HCT116 (cell line): ENCODE measurements at regions not wholly inside any gene's neighbourhood (a gene's known extent, or its start where the extent isn't known, plus 50 kb on each side); places are given as distances from the start of the nearest gene placed in this dataset.

Source experiments
- ATAC-seq: fragments of 200-7000 bp; cut with Tn5 transposase; 2 replicates; pipeline ENCODE4 v1.9.1; 2020; ENCODE audit warnings: mild to moderate bottlenecking, moderate library complexity
- BruUV-seq: library from RNA; stranded (reverse); fragments of 400-500 nt; replicated peaks from 2 replicates; lab custom pipeline; 2021; lab: Mats Ljungman, UMichigan
- CTCF ChIA-PET: fragments of 300-600 bp; sonication (Branson Sonifier 250); formaldehyde crosslinking; loops from one replicate; lab custom pipeline; 2021; ENCODE audit warnings: antibody characterized with exemption; lab: Charles Lee
- POLR2A ChIA-PET: fragments of 300-600, 350-600 bp; sonication (Branson Sonifier 250); formaldehyde crosslinking; loops from one replicate; lab custom pipeline; 2021; ENCODE audit warnings: antibody characterized with exemption; lab: Charles Lee
- RAD21 ChIA-PET, 2 experiments: fragments of 300-600 bp; sonication (Branson Sonifier 250); formaldehyde crosslinking; loops; one replicate each; lab custom pipeline; 2023; ENCODE audit warnings: low total read pairs in 2 of 2; ENCODE audit not compliant: uncharacterized antibody in 2 of 2, unreplicated experiment in 2 of 2, low non-redundant PET in 1 of 2; lab: Charles Lee
- DNase-seq: peaks from one replicate; pipeline ENCODE4 v3.0.0-alpha.2; 2010; ENCODE audit warnings: low read depth, low spot score
- H2AFZ ChIP-seq: fragments of 200-600 bp; shearing (Covaris generic), sonication (generic); 2 replicates; pipeline ENCODE4 v1.6.1; 2017; ENCODE audit warnings: low read depth, mixed run types, mixed read lengths, antibody characterized with exemption, low read length; ENCODE audit not compliant: poor library complexity, severe bottlenecking
- H3K27ac ChIP-seq: 2 replicates; pipeline ENCODE4 v1.5.1; 2012; ENCODE audit warnings: low read depth, low read length
- H3K27me3 ChIP-seq: fragments of 200-600 bp; sonication (generic); 2 replicates; pipeline ENCODE4 v1.6.1; 2016; ENCODE audit warnings: mixed run types, low read length, mixed read lengths; ENCODE audit not compliant: insufficient read depth
- H3K36me3 ChIP-seq, 2 experiments: fragments of 200-500 bp in 1 of 2; fragments of 200-600 bp in 1 of 2; sonication (Bioruptor generic) in 1 of 2; sonication (generic) in 1 of 2; 2 replicates each; pipeline versions ENCODE4 v1.5.1 to v1.6.1; 2014 to 2016; ENCODE audit warnings: low read length in 2 of 2, inconsistent platforms in 1 of 2, mixed read lengths in 1 of 2, mixed run types in 1 of 2; ENCODE audit not compliant: insufficient read depth in 2 of 2, control insufficient read depth in 1 of 2
- H3K4me1 ChIP-seq, 2 experiments: fragments of 200-600 bp in 1 of 2; sonication (generic) in 1 of 2; 2 replicates each; pipeline versions ENCODE4 v1.5.1 to v1.6.1; 2012 to 2017; ENCODE audit warnings: low read length in 2 of 2, inconsistent platforms in 1 of 2, mild to moderate bottlenecking in 1 of 2, mixed read lengths in 1 of 2, mixed run types in 1 of 2, moderate library complexity in 1 of 2; ENCODE audit not compliant: insufficient read depth in 2 of 2, control insufficient read depth in 1 of 2
- H3K4me2 ChIP-seq: fragments of 200-600 bp; sonication (generic); 2 replicates; pipeline ENCODE4 v1.6.1; 2017; ENCODE audit warnings: mixed run types, low read length, mixed read lengths
- H3K4me3 ChIP-seq, 2 experiments: fragments of 200-600 bp in 1 of 2; sonication (generic) in 1 of 2; replicated peaks in 1 of 2; 2 replicates each; pipeline ENCODE4 v1.5.1; 2011 to 2016; ENCODE audit warnings: low read length in 2 of 2, control low read depth in 1 of 2, low read depth in 1 of 2, mild to moderate bottlenecking in 1 of 2, mixed read lengths in 1 of 2, mixed run types in 1 of 2
- H3K79me2 ChIP-seq: fragments of 200-600 bp; sonication (generic); 2 replicates; pipeline ENCODE4 v1.6.1; 2017; ENCODE audit warnings: mild to moderate bottlenecking, mixed run types, low read length, moderate library complexity, mixed read lengths; ENCODE audit not compliant: insufficient read depth
- H3K9ac ChIP-seq: fragments of 200-600 bp; sonication (generic); 2 replicates; pipeline ENCODE4 v1.6.1; 2016; ENCODE audit warnings: low read length, mixed read lengths
- H3K9me2 ChIP-seq: fragments of 200-600 bp; sonication (generic), shearing (Covaris generic); 2 replicates; pipeline ENCODE4 v1.6.1; 2017; ENCODE audit warnings: mixed run types, mild to moderate bottlenecking, moderate library complexity; ENCODE audit not compliant: insufficient read depth
- H3K9me3 ChIP-seq, 2 experiments: fragments of 200-500 bp in 1 of 2; fragments of 200-600 bp in 1 of 2; sonication (Bioruptor generic) in 1 of 2; sonication (generic) in 1 of 2; 2 replicates each; pipeline ENCODE4 v1.6.1; 2014 to 2017; ENCODE audit warnings: low read length in 2 of 2, mixed read lengths in 2 of 2, inconsistent platforms in 1 of 2, low read depth in 1 of 2, mild to moderate bottlenecking in 1 of 2, mixed run types in 1 of 2, moderate library complexity in 1 of 2; ENCODE audit not compliant: control insufficient read depth in 1 of 2, insufficient read depth in 1 of 2
- H4K20me1 ChIP-seq: fragments of 200-600 bp; sonication (generic), shearing (Covaris generic); 2 replicates; pipeline ENCODE4 v1.6.1; 2017; ENCODE audit warnings: mixed run types, mild to moderate bottlenecking, moderate library complexity; ENCODE audit not compliant: insufficient read depth
- ATF3 ChIP-seq: IDR thresholded peaks from 2 replicates; pipeline ENCODE4 v1.6.1; 2012
- CEBPB ChIP-seq: IDR thresholded peaks from 2 replicates; pipeline ENCODE4 v1.6.1; 2012; ENCODE audit warnings: low read depth
- CTCF ChIP-seq, 3 experiments: fragments of 200-600 bp in 1 of 3; sonication (generic) in 1 of 3; IDR thresholded peaks in 2 of 3; conservative IDR thresholded peaks in 1 of 3; 2 replicates each; pipeline ENCODE4 v1.5.1; 2012 to 2017; ENCODE audit warnings: low read depth in 2 of 3, low read length in 2 of 3, antibody characterized with exemption in 1 of 3, borderline replicate concordance in 1 of 3, control low read depth in 1 of 3, mild to moderate bottlenecking in 1 of 3, mixed read lengths in 1 of 3, mixed run types in 1 of 3, moderate library complexity in 1 of 3; ENCODE audit not compliant: insufficient read depth in 1 of 3
- EGR1 ChIP-seq: IDR thresholded peaks from 2 replicates; pipeline ENCODE4 v1.6.1; 2012; ENCODE audit warnings: low read depth
- EZH2 ChIP-seq: fragments of 200-600 bp; sonication (generic); IDR thresholded peaks from 2 replicates; pipeline ENCODE4 v1.6.1; 2017; ENCODE audit warnings: antibody characterized with exemption, mixed run types
- FOSL1 ChIP-seq: IDR thresholded peaks from 2 replicates; pipeline ENCODE4 v1.6.1; 2012; ENCODE audit warnings: low read depth
- JUND ChIP-seq: IDR thresholded peaks from 2 replicates; pipeline ENCODE4 v1.6.1; 2012
- MAX ChIP-seq: IDR thresholded peaks from 2 replicates; pipeline ENCODE4 v1.6.1; 2012
- POLR2A ChIP-seq: IDR thresholded peaks from 2 replicates; pipeline ENCODE4 v1.7.0; 2011; ENCODE audit warnings: borderline replicate concordance; ENCODE audit not compliant: insufficient read depth, insufficient read length; ENCODE audit errors: extremely low read depth
- POLR2AphosphoS5 ChIP-seq: IDR thresholded peaks from 2 replicates; pipeline ENCODE4 v1.6.1; 2011; ENCODE audit warnings: mild to moderate bottlenecking, low read depth, low read length, moderate library complexity
- SIN3A ChIP-seq: IDR thresholded peaks from 2 replicates; pipeline ENCODE4 v1.6.1; 2012; ENCODE audit warnings: low read depth
- SP1 ChIP-seq: IDR thresholded peaks from 2 replicates; pipeline ENCODE4 v1.6.1; 2012; ENCODE audit warnings: low read depth
- SRF ChIP-seq: IDR thresholded peaks from 2 replicates; pipeline ENCODE4 v1.6.1; 2012; ENCODE audit warnings: low read depth
- TCF7L2 ChIP-seq: IDR thresholded peaks from 2 replicates; pipeline ENCODE4 v1.7.0; 2011; ENCODE audit warnings: borderline replicate concordance, inconsistent platforms; ENCODE audit not compliant: insufficient read depth, insufficient read length; ENCODE audit errors: extremely low read depth
- YY1 ChIP-seq: IDR thresholded peaks from 2 replicates; pipeline ENCODE4 v1.6.1; 2011; ENCODE audit warnings: low read length, low read depth, moderate library complexity, mild to moderate bottlenecking; ENCODE audit not compliant: insufficient replicate concordance; ENCODE audit errors: extremely low read depth
- ZBTB33 ChIP-seq: IDR thresholded peaks from 2 replicates; pipeline ENCODE4 v1.6.1; 2011; ENCODE audit warnings: mild to moderate bottlenecking, low read length, moderate library complexity; ENCODE audit not compliant: insufficient replicate concordance; ENCODE audit errors: extremely low read depth
- ZFX ChIP-seq: fragments of 450-650 bp; IDR thresholded peaks from 2 replicates; pipeline ENCODE4 v1.6.1; 2017
- ZNF274 ChIP-seq: fragments of 200-500 bp; sonication (Bioruptor generic); IDR thresholded peaks from 2 replicates; pipeline ENCODE4 v1.6.1; 2014; ENCODE audit warnings: mild to moderate bottlenecking, low read depth, low read length, inconsistent platforms
- intact Hi-C: fragments of 100-400 bp; cut with micrococcal nuclease; formaldehyde crosslinking; loops from 2 replicates; pipeline ENCODE4 v1.10.0; 2022

- no TSS peak for BruUV-seq
- intact Hi-C loops: no loop called here
- no peaks in the 10 kb centered on the region for H4K20me1 ChIP-seq
- H3K27ac ChIP-seq: no peak overlapping the region
- H3K9me2 ChIP-seq: no peaks in the 10 kb centered on the region
- no peaks in the 10 kb centered on the region for H3K79me2 ChIP-seq
- H3K36me3 ChIP-seq: no peaks in the 10 kb centered on the region
- CTCF ChIA-PET: no interaction called here
- no peaks in the 10 kb centered on the region for H3K9me3 ChIP-seq
- DNase-seq: no peak
- H3K4me1 ChIP-seq: peaks cover 0 to 4% of the 10 kb centered on the region in 2 experiments; a peak in 2 of 4 replicates
- no peak for TF ChIP-seq ZFX
- no peaks in the 10 kb centered on the region for H3K27me3 ChIP-seq
- no peak overlapping the region for H3K9ac ChIP-seq
- no peak for ATAC-seq
- POLR2A ChIA-PET: no interaction called here
- no peak overlapping the region for H2AFZ ChIP-seq
- H3K4me3 ChIP-seq: no peak overlapping the region
- RAD21 ChIA-PET: no interaction called here
- no peak overlapping the region for H3K4me2 ChIP-seq
Measured at GRCh38 chr3:174767406-174767805, 91.7 kb upstream of the NAALADL2 start.

GRCh38 chr3:174767853-174768382, 91.2 kb upstream of the NAALADL2 start:
- ChIA-PET RAD21 (no interaction called here), CTCF (no interaction called here), POLR2A (no interaction called here)
- no TSS peak for BruUV-seq
- Histone ChIP-seq H3K9me2 (no peaks in the 10 kb centered on the region), H3K36me3 (no peaks in the 10 kb centered on the region), H3K9ac (no peak overlapping the region), H3K27ac (no peak overlapping the region), H3K27me3 (no peaks in the 10 kb centered on the region), H3K4me1 (peaks cover 0 to 4% of the 10 kb centered on the region in 2 experiments; a peak in 2 of 4 replicates), H3K4me2 (no peak overlapping the region), H4K20me1 (no peaks in the 10 kb centered on the region), H2AFZ (no peak overlapping the region), H3K4me3 (no peak overlapping the region), H3K79me2 (no peaks in the 10 kb centered on the region), H3K9me3 (no peaks in the 10 kb centered on the region)
- ATAC-seq (no peak), DNase-seq (no peak)
- TF ChIP-seq JUND (no peak), SRF (no peak), TCF7L2 (no peak), ZNF274 (no peak), EGR1 (no peak), SIN3A (no peak), ATF3 (no peak), POLR2AphosphoS5 (no peak), SP1 (no peak), ZFX (no peak), FOSL1 (no peak), CEBPB (no peak), CTCF (IDR thresholded peaks at IDR 0.05 in 2 of 3, conservative IDR thresholded peaks at IDR 0.05 in 1 of 3; ENCODE audit: borderline replicate concordance in 1 of 3, insufficient read depth in 1 of 3, low read depth in 2 of 3, low read length in 2 of 3) (no peak), EZH2 (no peak), POLR2A (no peak), YY1 (no peak), ZBTB33 (no peak), MAX (no peak)
- intact Hi-C loops: no loop called here
